H1 (cell line): ENCODE measurements at regions not wholly inside any gene's neighbourhood (a gene's known extent, or its start where the extent isn't known, plus 50 kb on each side); places are given as distances from the start of the nearest gene placed in this dataset.

Experiments
- CHD7 ChIP-seq: fragments of 300-600 bp; sonication (generic); IDR thresholded peaks from 2 replicates; pipeline ENCODE4 v1.7.1; 2012; ENCODE audit warnings: low read length, moderate library complexity, mild to moderate bottlenecking, inconsistent platforms; ENCODE audit not compliant: insufficient replicate concordance
- PHF8 ChIP-seq: fragments of 200-600 bp; sonication (generic); conservative IDR thresholded peaks from 2 replicates; pipeline ENCODE4 v1.7.1; 2012; ENCODE audit warnings: low read depth, mild to moderate bottlenecking, inconsistent platforms, low read length, moderate library complexity
- TF ChIP-seq, protein P1 (sequence below): IDR thresholded peaks from 2 replicates; pipeline ENCODE4 v1.6.1; 2011; ENCODE audit warnings: low read depth, mild to moderate bottlenecking, low read length; ENCODE audit not compliant: insufficient read depth

DNA sequence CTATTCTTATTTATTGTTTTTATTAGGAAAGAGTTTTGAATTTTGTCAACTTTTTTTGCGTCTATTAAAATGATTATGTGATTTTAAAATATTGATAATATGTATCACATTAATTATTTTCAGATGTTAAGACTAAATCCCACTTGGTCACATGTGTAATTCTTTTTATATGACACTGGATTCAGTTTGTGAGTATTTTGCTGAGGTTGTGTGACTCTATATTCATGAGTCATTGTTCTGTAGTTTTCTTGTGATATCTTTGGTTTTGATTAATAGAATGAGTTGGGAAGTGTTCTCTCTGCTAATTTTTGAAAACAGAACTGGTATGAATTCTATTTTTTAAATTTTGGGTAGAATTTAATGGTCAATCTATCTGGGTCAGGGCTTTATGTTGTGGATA lies 317.9 kb downstream of the ETS1 start (continued):
- TF ChIP-seq CHD7 (no peak), PHF8 (no peak)
- TF ChIP-seq, protein P1, sequence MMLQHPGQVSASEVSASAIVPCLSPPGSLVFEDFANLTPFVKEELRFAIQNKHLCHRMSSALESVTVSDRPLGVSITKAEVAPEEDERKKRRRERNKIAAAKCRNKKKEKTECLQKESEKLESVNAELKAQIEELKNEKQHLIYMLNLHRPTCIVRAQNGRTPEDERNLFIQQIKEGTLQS, result no peak
